ENCODE measurements at regions not wholly inside any gene's neighbourhood (a gene's known extent, or its start where the extent isn't known, plus 50 kb on each side); places are given as distances from the start of the nearest gene placed in this dataset.
"Not testable (repeated sequence)": the region's sequence is repeated elsewhere in the genome, so short reads cannot be mapped to it uniquely, and the experiment has no call there.

DNA sequence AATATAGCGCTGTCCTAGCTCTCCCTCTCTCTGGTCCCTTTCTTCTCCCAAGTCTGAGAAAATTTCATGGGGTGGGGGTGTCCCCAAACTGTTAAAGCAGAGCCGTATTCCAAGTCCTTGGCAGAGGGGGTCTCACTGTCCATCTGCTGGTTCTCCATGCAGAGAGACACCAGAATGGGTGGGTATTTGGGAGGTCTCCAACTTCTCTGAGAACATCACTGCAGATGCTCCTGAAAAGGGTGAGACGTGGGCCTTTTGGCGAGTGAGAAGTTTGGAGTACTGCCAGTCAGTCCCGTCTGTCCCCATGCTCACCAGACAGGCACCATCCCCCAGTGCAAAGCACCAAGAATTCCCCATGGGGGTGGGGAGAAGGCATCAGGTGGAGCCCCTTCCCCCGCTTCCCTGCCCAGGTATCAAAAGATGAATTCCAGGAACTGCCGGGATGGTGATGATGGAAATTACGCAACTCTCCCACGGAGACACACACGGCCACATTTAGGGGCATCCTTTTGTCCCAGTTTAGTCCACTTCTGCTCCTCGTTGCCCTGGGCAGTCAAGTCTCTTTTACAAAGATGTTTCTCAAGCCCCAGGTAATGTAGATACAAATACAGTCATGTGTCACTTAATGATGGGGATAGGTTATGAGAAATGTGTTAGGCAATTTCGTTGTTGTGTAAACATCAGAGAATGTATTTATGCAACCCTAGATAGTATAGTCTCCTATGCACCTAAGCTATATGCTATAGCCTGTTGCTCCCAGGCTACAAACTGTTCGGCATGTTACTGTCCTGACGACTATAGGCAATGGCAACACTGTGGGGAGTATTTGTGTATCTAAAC, 73.4 kb upstream of the SRSF6 start:
- peaks cover 6% of the 10 kb centered on the region for H3K27me3 Mint-ChIP-seq (ENCODE audit: low read depth)
- H3K4me1 Mint-ChIP-seq (ENCODE audit: low read depth) = no peaks in the 10 kb centered on the region
- DNase-seq (no peak), ATAC-seq (no peak)
- no peaks in the 10 kb centered on the region for H3K9me3 Mint-ChIP-seq (ENCODE audit: insufficient read depth)
- H3K36me3 Mint-ChIP-seq (ENCODE audit: low read depth) = no peaks in the 10 kb centered on the region
- CTCF ChIA-PET = no interaction called here
- H3K4me3 Mint-ChIP-seq = no peak overlapping the region
- no peak overlapping the region for H3K27ac Mint-ChIP-seq
- POLR2A ChIA-PET = no interaction called here

DNA sequence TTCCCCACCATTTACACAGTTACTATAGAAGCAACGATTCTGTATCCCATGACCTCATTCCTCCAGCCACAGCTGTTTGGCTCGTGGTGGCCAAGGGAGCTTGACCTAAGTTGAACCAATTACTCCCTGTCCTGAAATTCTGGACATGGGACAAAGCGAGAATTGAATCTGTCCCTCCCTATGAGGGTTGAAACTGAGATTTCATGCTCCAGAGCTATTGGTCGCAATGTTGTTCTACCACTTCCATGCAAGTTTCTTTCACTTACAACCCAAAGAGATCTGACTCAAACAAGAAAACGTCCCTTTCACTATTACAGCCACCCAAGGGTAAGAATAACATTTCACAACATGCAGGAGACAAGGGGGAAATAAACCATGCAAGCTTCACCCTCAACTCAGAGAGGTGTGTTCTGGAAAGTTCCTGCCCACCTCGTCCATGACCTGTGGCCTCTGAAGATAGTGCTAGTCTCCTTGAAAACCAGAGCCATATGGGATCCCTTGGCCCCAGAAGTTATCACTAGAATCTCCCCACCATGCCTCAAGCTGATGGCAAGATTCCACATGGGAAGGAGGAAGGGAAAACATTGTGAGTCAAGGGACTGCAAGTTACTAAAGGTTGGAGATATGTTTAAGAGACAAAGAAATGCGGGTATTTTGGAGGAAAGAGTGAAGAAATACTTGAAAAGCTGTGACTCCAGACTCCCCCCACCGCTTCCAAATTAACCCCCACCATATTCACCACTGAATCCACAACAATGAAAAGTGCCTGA, 74.5 kb upstream of the SRSF6 start:
- Mint-ChIP-seq H3K4me3 (no peak overlapping the region), H3K9me3 (ENCODE audit: insufficient read depth) (no peaks in the 10 kb centered on the region), H3K4me1 (ENCODE audit: low read depth) (no peaks in the 10 kb centered on the region), H3K27me3 (ENCODE audit: low read depth) (peaks cover 4% of the 10 kb centered on the region), H3K27ac (no peak overlapping the region), H3K36me3 (ENCODE audit: low read depth) (no peaks in the 10 kb centered on the region)
- POLR2A ChIA-PET = no interaction called here
- CTCF ChIA-PET = no interaction called here
- ATAC-seq = no peak
- DNase-seq = no peak

DNA sequence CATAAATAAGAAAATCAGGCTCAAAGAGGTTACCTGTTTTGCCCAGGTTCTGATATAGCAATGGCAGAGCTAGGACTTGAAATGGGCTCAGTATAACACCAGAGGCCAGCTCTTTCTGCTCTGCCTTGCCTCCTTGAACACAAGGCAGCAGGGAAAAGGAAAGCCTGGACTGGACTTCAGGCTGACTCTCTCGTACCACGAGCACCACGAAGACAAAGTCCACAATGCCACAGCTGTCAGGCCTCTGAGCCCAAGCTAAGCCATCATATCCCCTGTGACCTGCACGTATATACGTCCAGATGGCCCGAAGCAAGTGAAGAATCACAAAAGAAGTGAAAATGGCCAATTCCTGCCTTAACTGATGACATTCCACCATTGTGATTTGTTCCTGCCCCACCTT, 75.6 kb upstream of the SRSF6 start:
- DNase-seq; POLR2A ChIA-PET; H3K27ac Mint-ChIP-seq; H3K36me3 Mint-ChIP-seq (ENCODE audit: low read depth); H3K4me1 Mint-ChIP-seq (ENCODE audit: low read depth); ATAC-seq; H3K4me3 Mint-ChIP-seq; H3K9me3 Mint-ChIP-seq (ENCODE audit: insufficient read depth); H3K27me3 Mint-ChIP-seq (ENCODE audit: low read depth): not testable (repeated sequence)
- CTCF ChIA-PET = interaction anchor here (1.0 kb wide), 1 partner anchor 27 kb away, joined by 3 read pairs; no protein-coding TSS in a partner anchor

DNA sequence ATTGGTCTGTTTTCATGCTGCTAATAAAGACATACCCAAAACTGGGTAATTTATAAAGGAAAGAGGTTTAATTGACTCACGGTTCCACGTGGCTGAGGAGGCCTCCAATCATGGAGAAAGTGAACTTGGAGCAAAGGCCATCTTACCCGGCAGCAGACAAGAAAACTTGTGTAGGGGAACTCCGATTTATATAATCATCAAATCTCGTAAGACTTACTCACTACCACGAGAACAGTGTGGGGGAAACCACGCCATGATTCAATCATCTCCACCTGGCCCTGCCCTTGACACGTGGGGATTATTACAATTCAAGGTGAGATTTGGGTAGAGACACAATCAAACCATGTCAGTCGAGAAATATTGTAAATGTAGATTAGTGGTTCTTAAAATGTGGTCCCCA, 76.2 kb upstream of the SRSF6 start:
- POLR2A ChIA-PET; ATAC-seq; H3K27me3 Mint-ChIP-seq (ENCODE audit: low read depth); H3K4me1 Mint-ChIP-seq (ENCODE audit: low read depth); H3K36me3 Mint-ChIP-seq (ENCODE audit: low read depth); DNase-seq; H3K4me3 Mint-ChIP-seq; H3K27ac Mint-ChIP-seq; H3K9me3 Mint-ChIP-seq (ENCODE audit: insufficient read depth): not testable (repeated sequence)
- CTCF ChIA-PET = interaction anchor here (1.0 kb wide), 1 partner anchor 27 kb away, joined by 3 read pairs; no protein-coding TSS in a partner anchor

DNA sequence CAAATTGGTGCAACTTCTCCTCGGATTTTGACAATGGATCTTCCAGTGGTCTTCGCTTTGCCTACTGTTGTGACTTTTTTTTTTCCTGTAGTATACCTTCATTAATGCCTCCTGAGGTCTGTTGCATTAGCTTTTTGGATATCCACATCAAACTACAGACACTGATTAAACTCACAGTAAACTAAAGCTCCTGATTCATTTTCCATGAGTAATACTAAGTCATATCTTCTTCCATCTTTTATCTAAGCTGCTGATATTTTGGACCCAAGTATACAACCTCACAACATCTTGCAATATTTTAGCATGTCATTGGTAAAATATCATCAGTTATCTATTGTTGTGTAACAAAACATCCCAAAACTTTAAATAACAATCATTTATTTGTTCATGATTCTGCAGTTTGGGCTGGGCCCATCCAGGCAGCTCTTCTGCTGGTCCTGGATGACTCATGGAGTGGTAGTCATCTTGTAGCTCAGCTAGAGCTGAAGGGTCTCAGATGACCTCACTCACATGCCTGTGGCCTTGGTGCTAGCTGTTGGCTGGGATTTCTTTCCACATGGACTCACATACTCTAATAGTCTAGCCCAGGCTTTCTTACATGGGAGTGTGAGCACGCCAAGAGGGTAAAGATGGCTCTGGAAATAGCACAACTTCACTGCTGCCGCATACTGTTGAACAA, 78.3 kb upstream of the SRSF6 start:
- Mint-ChIP-seq H3K4me3 (no peak overlapping the region), H3K36me3 (ENCODE audit: low read depth) (no peaks in the 10 kb centered on the region), H3K27ac (no peak overlapping the region), H3K4me1 (ENCODE audit: low read depth) (no peaks in the 10 kb centered on the region), H3K9me3 (ENCODE audit: insufficient read depth) (no peaks in the 10 kb centered on the region), H3K27me3 (ENCODE audit: low read depth) (peaks cover 7% of the 10 kb centered on the region)
- ATAC-seq (no peak), DNase-seq (no peak)
- ChIA-PET CTCF (no interaction called here), POLR2A (no interaction called here)

DNA sequence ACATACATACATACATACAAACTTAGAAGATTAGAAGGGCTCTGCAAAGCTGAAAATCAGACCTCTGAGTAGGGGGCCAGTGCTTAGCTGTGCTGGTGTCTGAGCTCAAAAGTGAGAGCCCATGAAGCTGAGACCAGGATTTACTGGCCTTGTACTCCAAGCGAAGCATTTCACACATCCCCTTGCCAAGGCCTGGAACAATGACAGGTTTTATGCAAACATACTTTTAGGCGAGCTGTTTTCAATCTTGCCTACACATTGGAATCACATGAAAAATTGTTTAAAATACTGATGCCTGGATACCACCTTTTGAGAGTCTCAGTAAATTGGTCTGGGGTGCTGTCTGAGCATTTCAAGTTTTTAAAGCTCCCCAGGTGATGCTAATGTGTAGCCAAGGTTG, 80.9 kb upstream of the SRSF6 start:
- Mint-ChIP-seq H3K4me1 (ENCODE audit: low read depth) (no peaks in the 10 kb centered on the region), H3K27me3 (ENCODE audit: low read depth) (peaks cover 11% of the 10 kb centered on the region), H3K36me3 (ENCODE audit: low read depth) (no peaks in the 10 kb centered on the region), H3K9me3 (ENCODE audit: insufficient read depth) (no peaks in the 10 kb centered on the region), H3K27ac (no peak overlapping the region), H3K4me3 (no peak overlapping the region)
- CTCF ChIA-PET = no interaction called here
- POLR2A ChIA-PET = no interaction called here
- DNase-seq = no peak
- ATAC-seq = no peak

DNA sequence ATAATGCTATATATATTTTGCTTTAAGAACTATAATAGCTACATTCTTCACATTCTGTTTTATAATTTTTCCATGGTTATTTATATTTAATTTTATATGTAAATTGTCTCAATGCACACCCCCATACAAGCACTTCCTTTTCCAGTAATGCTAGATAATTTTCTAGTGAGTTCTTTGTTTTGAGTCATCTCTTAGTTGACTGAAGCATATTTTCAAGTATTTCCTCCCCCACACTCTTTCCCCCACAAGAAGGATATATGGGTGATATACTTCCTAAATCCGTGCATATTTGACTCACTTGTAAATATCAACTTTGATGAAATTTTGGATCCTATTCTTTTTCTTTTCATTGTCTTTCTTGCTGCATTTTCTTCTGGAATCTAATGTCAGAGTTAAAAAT, 82.1 kb upstream of the SRSF6 start:
- Mint-ChIP-seq H3K9me3 (ENCODE audit: insufficient read depth) (no peaks in the 10 kb centered on the region), H3K4me3 (no peak overlapping the region), H3K27ac (no peak overlapping the region), H3K36me3 (ENCODE audit: low read depth) (no peaks in the 10 kb centered on the region), H3K27me3 (ENCODE audit: low read depth) (peaks cover 11% of the 10 kb centered on the region), H3K4me1 (ENCODE audit: low read depth) (no peaks in the 10 kb centered on the region)
- CTCF ChIA-PET = no interaction called here
- no peak for DNase-seq
- POLR2A ChIA-PET = no interaction called here
- ATAC-seq = no peak

DNA sequence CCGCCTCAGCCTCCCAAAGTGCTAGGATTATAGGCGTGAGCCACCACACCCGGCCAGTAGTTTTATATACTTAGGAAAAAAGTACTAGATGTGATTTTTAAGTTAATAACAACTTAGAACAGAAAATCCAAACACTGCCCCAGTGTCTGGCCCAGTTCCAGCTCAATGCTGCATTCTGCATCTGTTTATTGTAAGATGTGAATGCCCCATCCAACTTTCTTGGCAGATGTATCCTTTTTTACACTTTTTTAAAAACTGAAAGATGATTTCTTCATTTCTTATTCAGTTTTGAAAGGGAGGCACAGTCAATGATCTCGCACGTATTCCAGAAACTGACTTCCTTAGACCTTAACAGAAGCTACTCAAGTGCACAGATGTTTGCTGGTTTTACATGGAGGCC, 85.6 kb upstream of the SRSF6 start:
- ChIA-PET POLR2A (no interaction called here), CTCF (no interaction called here)
- Mint-ChIP-seq H3K4me1 (ENCODE audit: low read depth) (no peaks in the 10 kb centered on the region), H3K9me3 (ENCODE audit: insufficient read depth) (no peaks in the 10 kb centered on the region), H3K36me3 (ENCODE audit: low read depth) (no peaks in the 10 kb centered on the region), H3K27ac (no peak overlapping the region), H3K27me3 (ENCODE audit: low read depth) (peaks cover 10% of the 10 kb centered on the region), H3K4me3 (no peak overlapping the region)
- ATAC-seq = no peak
- no peak for DNase-seq

DNA sequence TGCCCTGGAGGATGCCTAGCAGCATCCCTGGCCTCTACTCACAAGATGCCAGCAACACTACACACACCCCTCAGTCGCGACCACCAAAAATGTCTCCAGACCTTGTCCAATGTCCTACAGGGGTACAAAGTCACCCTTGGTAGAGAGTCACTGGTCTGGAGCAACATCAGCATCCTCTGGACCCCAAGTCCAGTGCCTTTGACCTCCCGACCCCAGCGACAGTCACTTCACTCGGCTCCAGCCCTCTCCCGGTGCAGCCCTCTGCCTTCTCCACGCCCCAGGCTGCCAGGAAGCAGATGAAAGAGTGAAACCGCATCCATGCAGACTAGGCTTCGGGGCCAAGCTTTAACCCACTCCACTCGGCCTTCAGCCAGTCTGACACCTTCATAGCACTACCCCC, 92.0 kb upstream of the SRSF6 start:
- CTCF ChIA-PET = no interaction called here
- ATAC-seq (no peak), DNase-seq (no peak)
- Mint-ChIP-seq H3K27ac (no peak overlapping the region), H3K9me3 (ENCODE audit: insufficient read depth) (no peaks in the 10 kb centered on the region), H3K4me3 (no peak overlapping the region), H3K4me1 (ENCODE audit: low read depth) (no peaks in the 10 kb centered on the region), H3K36me3 (ENCODE audit: low read depth) (no peaks in the 10 kb centered on the region), H3K27me3 (ENCODE audit: low read depth) (peaks cover 7% of the 10 kb centered on the region)
- POLR2A ChIA-PET = no interaction called here

DNA sequence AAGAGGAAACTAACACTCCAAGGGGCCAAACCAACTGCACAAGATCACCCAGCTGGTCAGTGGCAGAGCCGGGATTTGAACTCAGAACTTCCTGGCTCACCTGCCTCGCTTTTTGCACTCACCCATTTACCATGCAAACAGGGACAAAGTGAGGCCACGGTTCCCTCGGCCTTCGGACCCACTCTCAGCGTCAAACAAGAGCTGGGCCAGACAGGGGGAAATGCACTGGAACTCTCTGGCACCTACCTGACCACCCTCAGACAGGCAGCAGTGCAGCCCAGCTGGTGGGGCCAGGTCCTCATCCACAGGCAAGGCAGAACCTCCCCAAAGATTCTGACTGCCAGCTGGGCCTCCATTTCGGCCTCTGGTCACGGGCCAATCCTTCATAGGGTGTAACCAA, 93.7 kb upstream of the SRSF6 start:
- ATAC-seq = no peak
- CTCF ChIA-PET = no interaction called here
- H3K9me3 Mint-ChIP-seq (ENCODE audit: insufficient read depth) = no peaks in the 10 kb centered on the region
- no peak for DNase-seq
- H3K4me1 Mint-ChIP-seq (ENCODE audit: low read depth) = no peaks in the 10 kb centered on the region
- POLR2A ChIA-PET = no interaction called here
- H3K4me3 Mint-ChIP-seq = no peak overlapping the region
- no peaks in the 10 kb centered on the region for H3K36me3 Mint-ChIP-seq (ENCODE audit: low read depth)
- H3K27me3 Mint-ChIP-seq (ENCODE audit: low read depth) = peaks cover 7% of the 10 kb centered on the region
- no peak overlapping the region for H3K27ac Mint-ChIP-seq

DNA sequence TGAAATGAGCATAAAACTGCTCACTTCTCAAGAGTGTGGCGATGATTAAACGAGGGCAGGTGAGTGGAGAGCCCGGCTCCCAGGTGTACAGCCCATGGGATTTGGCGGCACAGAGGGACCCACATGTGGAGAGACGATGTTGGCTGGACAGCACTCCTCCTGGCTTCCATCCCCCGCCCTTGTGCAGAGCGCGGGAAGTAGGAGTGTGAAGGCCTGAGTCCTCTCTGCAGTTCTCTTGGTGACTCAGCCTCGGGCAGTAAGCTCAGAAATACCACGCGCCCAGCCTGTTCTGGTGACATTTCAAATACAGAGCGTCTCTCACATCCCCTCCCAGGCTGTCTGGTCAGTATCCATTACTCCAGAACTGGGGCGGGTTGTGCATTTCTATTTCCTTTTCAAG, 94.2 kb upstream of the SRSF6 start:
- POLR2A ChIA-PET = no interaction called here
- no peaks in the 10 kb centered on the region for H3K36me3 Mint-ChIP-seq (ENCODE audit: low read depth)
- H3K27ac Mint-ChIP-seq = no peak overlapping the region
- no peaks in the 10 kb centered on the region for H3K9me3 Mint-ChIP-seq (ENCODE audit: insufficient read depth)
- H3K27me3 Mint-ChIP-seq (ENCODE audit: low read depth) = peaks cover 7% of the 10 kb centered on the region
- no peaks in the 10 kb centered on the region for H3K4me1 Mint-ChIP-seq (ENCODE audit: low read depth)
- DNase-seq (no peak), ATAC-seq (no peak)
- CTCF ChIA-PET = no interaction called here
- no peak overlapping the region for H3K4me3 Mint-ChIP-seq

DNA sequence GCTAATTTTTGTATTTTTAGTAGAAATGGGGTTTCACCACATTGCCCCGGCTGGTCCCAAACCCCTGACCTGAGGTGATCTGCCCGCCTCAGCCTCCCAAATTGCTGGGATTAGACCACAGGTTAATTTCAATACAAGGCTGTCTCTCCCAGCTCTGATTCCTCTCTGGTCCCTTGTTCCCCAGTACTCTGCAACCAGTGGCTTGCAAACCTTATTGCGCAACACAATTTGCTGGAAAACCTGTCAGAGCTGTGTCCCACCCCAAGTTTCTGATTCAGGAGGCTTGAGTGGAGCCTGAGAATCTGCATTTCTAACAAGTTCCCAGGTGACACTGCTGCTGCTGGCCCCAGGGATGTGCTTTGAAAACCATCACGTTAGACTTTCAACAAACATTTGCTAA, 96.2 kb upstream of the SRSF6 start:
- Mint-ChIP-seq H3K36me3 (ENCODE audit: low read depth) (no peaks in the 10 kb centered on the region), H3K4me3 (no peak overlapping the region), H3K27ac (no peak overlapping the region), H3K4me1 (ENCODE audit: low read depth) (no peaks in the 10 kb centered on the region), H3K9me3 (ENCODE audit: insufficient read depth) (no peaks in the 10 kb centered on the region), H3K27me3 (ENCODE audit: low read depth) (peaks cover 4% of the 10 kb centered on the region)
- DNase-seq = no peak
- CTCF ChIA-PET = no interaction called here
- no peak for ATAC-seq
- POLR2A ChIA-PET = no interaction called here

All from activated CD8-positive, alpha-beta T cell treated with anti-CD3 and anti-CD28 coated beads, Interleukin-2, amount 10 ng/mL, durations not matched to agents 7 days and 5 days (primary cell).